ENCODE measurements at regions not wholly inside any gene's neighbourhood (a gene's known extent, or its start where the extent isn't known, plus 50 kb on each side); places are given as distances from the start of the nearest gene placed in this dataset.

DNA sequence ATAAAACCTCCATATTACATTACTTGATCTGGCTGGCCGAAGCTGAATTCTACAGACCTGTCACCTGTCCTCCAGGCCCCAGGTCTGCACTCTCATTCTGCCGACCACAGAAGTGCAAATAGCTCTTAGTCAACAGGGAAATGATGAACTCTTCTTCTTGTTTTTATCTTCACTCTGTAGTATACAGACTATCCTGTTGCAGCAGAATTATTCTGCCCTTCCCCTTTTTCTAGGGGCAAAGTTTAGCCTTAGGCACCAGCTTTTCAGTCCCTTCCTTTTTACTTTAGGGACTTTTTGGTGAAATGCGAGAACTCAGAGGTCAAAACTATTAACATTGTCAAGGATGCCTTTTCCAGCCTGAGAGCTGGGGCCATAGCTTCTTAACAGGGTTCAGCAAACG, 229.6 kb upstream of the EGLN3 start:
- Histone ChIP-seq H3K36me3 (no peaks in the 10 kb centered on the region), H3K9me3 (ENCODE audit: severe bottlenecking) (no peaks in the 10 kb centered on the region), H3K27me3 (ENCODE audit: insufficient read depth, low read depth, severe bottlenecking) (no peaks in the 10 kb centered on the region), H3K4me3 (ENCODE audit: low read depth, low read length) (no peak overlapping the region), H3K27ac (no peak overlapping the region)
- no peak for DNase-seq
- no peak for TF ChIP-seq CTCF (IDR thresholded peaks at IDR 0.05; ENCODE audit: low read depth, low read length)

DNA sequence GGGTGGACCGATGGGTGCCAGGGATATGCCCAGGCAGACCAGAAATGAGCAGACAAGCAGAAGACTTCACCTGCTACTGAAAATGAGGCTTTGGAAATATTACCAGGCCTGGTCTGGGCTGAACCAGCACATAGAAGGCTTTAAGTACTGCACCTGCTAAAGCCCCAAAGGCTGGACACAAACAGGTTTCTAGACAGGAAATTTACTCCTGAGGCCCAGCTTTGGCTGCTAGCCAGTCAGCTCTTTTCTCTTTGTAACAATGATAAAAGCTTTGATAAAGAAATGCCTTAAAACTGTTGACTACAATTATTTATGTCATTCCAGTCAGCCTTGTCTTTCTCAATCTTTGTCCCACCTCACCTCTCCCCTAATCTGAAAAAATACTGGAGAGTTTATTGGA, 228.9 kb upstream of the EGLN3 start:
- H3K4me3 ChIP-seq (ENCODE audit: low read depth, low read length), result no peak overlapping the region

GRCh38 chr14:34177466-34177865, 226.6 kb upstream of the EGLN3 start:
- no peak overlapping the region for H3K27ac ChIP-seq
- TF ChIP-seq CTCF (IDR thresholded peaks at IDR 0.05; ENCODE audit: low read depth, low read length), result no peak
- DNase-seq, result no peak
- H3K4me3 ChIP-seq (ENCODE audit: low read depth, low read length), result no peak overlapping the region
- H3K36me3 ChIP-seq, result no peaks in the 10 kb centered on the region
- H3K9me3 ChIP-seq (ENCODE audit: severe bottlenecking), result no peaks in the 10 kb centered on the region
- H3K27me3 ChIP-seq (ENCODE audit: insufficient read depth, low read depth, severe bottlenecking), result no peaks in the 10 kb centered on the region

More for the DNA sequence above, 228.9 kb upstream of the EGLN3 start:
- Histone ChIP-seq H3K27me3 (ENCODE audit: insufficient read depth, low read depth, severe bottlenecking) (no peaks in the 10 kb centered on the region), H3K27ac (no peak overlapping the region), H3K9me3 (ENCODE audit: severe bottlenecking) (no peaks in the 10 kb centered on the region), H3K36me3 (no peaks in the 10 kb centered on the region)
- no peak for DNase-seq
- no peak for TF ChIP-seq CTCF (IDR thresholded peaks at IDR 0.05; ENCODE audit: low read depth, low read length)

DNA sequence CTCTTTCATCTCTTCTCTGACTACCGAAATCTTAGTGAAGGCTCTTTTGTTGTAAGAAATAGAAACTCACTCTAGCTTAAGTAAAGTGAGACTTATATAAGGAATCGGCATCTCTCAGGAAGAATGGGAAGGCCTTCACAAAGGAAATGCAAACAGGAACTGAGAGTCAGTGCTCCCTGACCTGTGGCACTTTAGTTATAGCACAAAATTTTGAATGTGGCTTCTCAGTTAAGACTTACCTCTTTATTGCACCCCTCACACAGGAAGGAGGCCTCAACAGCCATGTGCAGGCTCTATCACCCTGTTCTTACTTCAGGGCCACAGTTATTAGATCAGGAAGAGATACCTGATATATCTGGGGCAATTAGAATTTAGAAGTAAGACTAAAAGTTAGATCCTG, 224.7 kb upstream of the EGLN3 start:
- no peak for TF ChIP-seq CTCF (IDR thresholded peaks at IDR 0.05; ENCODE audit: low read depth, low read length)
- no peak overlapping the region for H3K4me3 ChIP-seq (ENCODE audit: low read depth, low read length)
- H3K27me3 ChIP-seq (ENCODE audit: insufficient read depth, low read depth, severe bottlenecking), result no peaks in the 10 kb centered on the region
- no peak for DNase-seq
- no peaks in the 10 kb centered on the region for H3K9me3 ChIP-seq (ENCODE audit: severe bottlenecking)
- H3K36me3 ChIP-seq, result no peaks in the 10 kb centered on the region
- H3K27ac ChIP-seq, result no peak overlapping the region

- no peaks in the 10 kb centered on the region for H3K27me3 ChIP-seq (ENCODE audit: insufficient read depth, low read depth, severe bottlenecking)
- H3K9me3 ChIP-seq (ENCODE audit: severe bottlenecking), result no peaks in the 10 kb centered on the region
- no peaks in the 10 kb centered on the region for H3K36me3 ChIP-seq
- no peak for DNase-seq
- H3K4me3 ChIP-seq (ENCODE audit: low read depth, low read length), result no peak overlapping the region
- H3K27ac ChIP-seq, result no peak overlapping the region
- no peak for TF ChIP-seq CTCF (IDR thresholded peaks at IDR 0.05; ENCODE audit: low read depth, low read length)
Measured at GRCh38 chr14:34174973-34175372, 224.1 kb upstream of the EGLN3 start.

- no peak overlapping the region for H3K27ac ChIP-seq
- H3K4me3 ChIP-seq (ENCODE audit: low read depth, low read length), result no peak overlapping the region
- no peaks in the 10 kb centered on the region for H3K36me3 ChIP-seq
- no peaks in the 10 kb centered on the region for H3K27me3 ChIP-seq (ENCODE audit: insufficient read depth, low read depth, severe bottlenecking)
- no peaks in the 10 kb centered on the region for H3K9me3 ChIP-seq (ENCODE audit: severe bottlenecking)
- DNase-seq, result no peak
- TF ChIP-seq CTCF (IDR thresholded peaks at IDR 0.05; ENCODE audit: low read depth, low read length), result no peak
Measured at GRCh38 chr14:34173916-34174315, 223.0 kb upstream of the EGLN3 start.
